ENCODE measurements at regions not wholly inside any gene's neighbourhood (a gene's known extent, or its start where the extent isn't known, plus 50 kb on each side); places are given as distances from the start of the nearest gene placed in this dataset.
A peak's percentile ranks its signal among the peaks of the same experiment; 100 is the strongest.
"Not testable (repeated sequence)": the region's sequence is repeated elsewhere in the genome, so short reads cannot be mapped to it uniquely, and the experiment has no call there.

DNA sequence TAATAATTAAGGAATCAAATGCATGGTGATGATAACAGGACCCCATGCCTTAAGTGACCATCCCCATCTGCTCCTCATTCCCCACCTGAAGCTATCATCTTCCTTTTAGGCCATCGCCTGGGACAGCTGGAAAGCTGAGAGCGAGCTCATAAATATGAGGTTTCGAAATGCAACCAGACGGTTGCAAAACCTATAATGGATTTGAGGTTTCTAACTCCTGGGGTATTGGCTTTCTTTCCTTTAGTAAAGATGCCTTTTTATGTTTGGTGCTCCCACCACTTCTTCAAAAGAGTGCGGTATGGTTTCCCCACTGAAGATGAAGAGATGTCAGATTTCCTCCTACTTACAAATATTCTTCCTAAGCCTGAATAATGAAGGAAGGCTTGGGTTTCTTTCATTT is 1589.5 kb upstream of the PIK3C3 start:
- DNase-seq (ENCODE audit: low spot score) = no peak

DNA sequence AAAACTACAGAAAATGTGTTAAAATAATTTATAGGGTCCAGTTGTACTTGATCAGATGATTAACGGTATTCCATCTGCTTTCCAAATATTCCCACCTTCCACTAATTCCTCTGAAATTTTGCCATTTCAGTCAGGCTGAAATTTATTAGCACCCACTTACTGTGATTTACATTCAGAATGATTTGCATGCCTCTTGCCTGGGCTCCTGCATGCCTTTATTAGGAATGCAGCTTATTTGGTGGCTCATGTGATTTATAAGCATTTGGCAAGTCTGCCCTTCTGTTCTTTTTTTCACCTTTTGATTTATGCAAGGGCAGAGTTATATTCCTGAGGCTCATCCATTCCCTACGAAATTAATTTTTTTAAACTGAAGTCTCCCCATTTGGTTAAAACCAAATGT is 1594.5 kb upstream of the PIK3C3 start:
- DNase-seq (ENCODE audit: low spot score) = no peak

DNA sequence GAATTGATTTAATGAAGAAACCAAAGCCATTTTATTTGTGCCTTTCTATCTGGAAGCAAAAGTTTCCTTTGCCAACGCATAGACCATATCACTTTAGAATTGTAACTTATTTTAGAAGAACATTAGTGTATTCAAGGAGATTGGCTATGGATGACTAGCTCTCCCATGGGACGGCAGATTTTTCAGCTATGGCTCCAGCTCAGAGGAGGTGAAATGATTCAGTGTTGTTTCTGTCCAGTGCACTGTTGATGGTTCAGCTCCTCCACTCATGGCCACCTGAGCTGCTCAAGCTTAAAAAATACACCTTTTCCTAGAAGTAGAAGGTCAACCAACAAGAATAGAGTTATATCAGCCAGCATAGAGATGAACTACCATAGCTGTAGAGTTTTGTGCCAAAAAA is 1597.5 kb upstream of the PIK3C3 start:
- no peak for DNase-seq (ENCODE audit: low spot score)

DNA sequence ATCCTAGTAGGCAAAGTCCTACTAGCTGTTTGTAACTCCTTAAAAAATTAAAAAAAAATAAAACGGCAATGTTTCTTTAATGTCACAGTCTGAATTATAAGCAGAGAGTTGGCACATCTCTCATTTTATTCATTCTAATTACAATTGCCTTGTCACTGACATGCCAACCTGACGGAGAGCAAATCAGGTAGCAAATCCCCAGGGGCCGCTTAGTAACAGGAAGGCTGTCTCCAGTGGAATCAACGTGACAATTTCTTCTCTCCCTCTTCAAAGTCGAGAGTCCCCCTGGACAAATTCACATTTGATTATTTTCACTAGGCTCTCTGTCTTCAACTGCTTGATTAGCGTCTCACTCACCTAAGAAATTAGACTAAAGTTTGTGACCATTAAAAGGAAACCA is 1598.9 kb upstream of the PIK3C3 start:
- DNase-seq (ENCODE audit: low spot score) = no peak

DNA sequence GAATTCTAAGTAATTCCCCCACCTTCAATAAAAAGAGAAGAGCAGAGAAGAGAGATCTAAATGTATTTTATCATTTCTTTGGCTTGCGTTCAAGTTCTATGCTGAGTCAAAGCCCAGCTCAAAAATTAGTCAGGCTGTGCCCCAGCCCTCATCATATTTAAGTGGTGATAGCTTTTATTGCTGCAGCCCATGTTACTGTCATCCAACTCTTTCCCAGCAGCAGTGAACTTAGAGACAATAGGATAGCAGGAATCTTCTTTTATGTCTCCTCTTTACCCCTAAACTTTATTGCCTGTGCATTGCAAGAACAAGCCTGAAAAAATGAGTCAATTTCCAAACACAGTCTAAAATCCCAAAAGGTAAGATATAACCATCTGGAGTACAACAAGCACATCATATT is 1599.3 kb upstream of the PIK3C3 start:
- DNase-seq (ENCODE audit: low spot score) = no peak

DNA sequence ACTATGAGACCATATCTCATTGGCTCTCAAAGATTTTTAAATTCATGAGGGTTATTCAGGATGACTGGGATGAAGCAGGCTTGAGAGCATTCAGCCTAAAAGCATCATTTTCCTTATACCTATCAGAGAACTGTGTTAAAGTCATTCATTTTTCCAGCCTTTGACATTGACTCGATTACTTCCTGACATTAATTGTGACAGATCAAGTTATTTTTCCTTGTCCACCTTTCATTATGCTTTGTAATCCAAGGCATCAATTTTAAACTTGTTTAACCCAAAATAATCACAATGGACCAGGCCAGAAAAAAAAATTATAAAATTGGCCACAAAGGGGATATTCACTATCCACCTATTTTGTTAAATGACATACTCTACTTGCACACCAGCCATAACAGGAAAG is 1606.8 kb upstream of the PIK3C3 start:
- DNase-seq (ENCODE audit: low spot score) = no peak

DNA sequence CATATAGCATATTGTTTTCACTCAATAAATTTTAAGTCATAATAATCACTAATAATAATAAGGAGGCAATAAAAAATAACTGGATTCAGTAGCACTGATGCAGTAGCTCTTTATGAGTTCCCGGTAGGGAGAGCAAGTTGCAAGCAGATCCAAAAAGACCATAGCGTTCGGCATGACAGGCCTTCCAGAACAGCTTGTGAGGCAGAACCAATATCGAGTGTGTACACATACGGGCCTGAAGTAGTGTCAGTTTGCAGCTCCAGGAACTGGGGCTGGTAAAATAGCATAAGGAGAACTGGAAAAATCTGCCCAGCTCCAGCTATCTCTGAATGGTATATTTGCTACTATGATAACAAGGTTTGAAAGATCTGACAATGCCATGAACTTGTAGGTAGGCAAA is 1607.8 kb upstream of the PIK3C3 start:
- DNase-seq (ENCODE audit: low spot score) = no peak

DNA sequence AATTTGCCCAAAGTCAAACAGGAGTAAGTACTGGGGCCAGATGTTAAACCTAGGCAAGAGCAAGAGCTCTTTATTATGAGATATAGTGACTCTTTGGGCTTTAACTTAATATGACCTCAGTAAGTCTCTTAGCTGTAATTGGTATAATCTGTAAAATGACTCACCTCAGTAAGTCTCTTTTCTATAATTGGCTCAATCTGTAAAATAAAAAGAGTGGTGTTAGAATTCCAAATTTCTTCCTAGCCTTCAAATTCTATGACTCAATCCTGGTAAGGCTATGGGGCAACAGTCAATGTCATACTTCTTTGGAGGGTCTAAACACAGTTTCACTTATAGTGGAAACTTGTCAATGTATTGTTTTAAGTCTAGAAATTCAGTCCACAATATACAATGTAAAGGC is 1608.9 kb upstream of the PIK3C3 start:
- DNase-seq (ENCODE audit: low spot score) = no peak

DNA sequence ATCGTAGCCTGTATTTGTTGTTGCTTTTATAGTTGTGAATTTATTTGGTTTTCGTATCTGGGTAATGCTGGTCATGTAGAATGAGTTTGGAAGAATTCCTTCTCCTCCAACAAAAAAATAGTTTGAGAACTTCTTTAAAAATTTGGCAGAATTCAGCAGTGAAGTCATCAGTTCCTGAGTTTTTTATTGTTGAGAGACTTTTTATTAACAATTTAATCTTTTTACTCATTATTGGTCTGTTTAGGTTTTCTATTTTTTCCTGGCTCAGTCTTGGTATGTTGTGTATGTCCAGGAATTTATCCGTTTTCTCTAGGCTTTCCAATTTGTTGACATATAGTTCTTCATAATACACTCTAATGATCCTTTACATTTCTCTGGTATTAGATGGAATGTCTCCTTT is 1613.3 kb upstream of the PIK3C3 start:
- DNase-seq (ENCODE audit: low spot score) = no peak

DNA sequence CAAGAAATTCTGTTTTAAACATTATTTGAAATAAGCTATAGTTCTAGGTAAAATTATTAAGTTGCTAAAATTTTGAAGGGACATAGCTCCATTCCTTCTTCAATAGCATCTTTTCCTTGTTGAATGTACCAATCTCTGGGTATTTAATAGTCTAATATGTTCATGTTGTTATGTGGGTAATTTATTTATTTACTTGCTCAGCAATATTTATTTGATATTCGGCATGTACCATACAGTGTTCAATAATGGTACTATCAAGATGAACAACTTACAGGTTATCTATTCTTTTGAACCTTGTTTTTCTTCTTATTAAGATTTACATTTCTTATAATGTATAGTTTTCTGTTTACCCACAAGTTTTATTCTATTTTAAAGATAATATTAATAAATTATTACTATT is 1616.8 kb upstream of the PIK3C3 start:
- no peak for DNase-seq (ENCODE audit: low spot score)

DNA sequence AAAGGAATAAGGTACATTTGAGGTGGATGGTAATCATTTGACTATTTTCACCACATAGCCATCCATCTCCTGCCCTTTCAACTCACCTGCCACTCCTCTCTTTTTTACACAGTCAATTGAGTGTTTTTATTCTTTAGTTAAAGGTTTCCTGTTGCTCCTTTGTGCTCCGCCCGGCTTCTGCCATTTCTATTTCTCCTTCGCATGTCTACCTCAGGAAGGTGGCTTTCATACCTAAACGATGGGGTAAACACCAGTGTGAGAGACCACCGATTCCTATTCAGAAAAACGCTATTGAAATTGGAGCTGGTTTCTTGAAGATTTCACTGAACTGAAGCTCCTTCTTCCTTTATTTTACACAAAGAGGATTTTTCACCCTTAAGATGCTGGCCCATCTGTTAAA is 1628.0 kb upstream of the PIK3C3 start:
- no peak for DNase-seq (ENCODE audit: low spot score)

DNA sequence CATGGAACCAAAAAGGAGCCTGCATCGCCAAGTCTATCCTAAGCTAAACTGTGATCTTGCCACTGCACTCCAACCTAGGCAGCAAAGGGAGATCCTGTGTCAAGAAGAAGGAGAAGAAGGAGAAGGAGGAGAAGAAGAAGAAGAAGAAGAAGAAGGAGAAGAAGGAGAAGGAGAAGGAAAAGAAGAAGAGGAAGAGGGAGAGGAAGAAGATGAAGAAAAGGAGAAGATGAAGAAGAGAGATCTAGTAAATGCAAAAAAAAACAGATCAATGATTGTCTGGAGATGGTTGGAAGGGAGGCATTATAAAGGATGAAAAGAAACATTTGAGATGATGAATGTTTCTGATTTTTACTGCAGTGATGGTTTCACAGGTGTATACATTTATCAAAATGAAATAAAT is 1629.0 kb upstream of the PIK3C3 start:
- no peak for DNase-seq (ENCODE audit: low spot score)

DNA sequence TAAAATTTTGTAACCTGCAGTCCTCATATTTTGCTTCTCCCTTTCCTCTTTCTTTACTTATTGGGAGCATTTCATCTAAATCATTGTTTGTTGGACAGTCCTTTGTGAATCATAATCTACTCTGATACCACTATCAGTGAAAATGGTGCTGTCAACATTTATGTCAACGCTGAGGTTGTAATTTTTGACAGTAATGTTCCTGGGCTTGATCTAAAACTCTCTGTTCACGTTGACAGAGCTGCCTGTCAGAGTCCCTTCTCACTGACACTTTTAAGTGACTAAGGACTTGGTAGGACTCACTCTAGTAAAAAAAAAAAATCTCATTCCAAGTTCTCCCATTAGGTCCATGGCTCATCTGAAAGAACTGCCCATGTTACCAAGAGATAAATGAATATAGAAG is 1640.8 kb upstream of the PIK3C3 start:
- no peak for DNase-seq (ENCODE audit: low spot score)

DNA sequence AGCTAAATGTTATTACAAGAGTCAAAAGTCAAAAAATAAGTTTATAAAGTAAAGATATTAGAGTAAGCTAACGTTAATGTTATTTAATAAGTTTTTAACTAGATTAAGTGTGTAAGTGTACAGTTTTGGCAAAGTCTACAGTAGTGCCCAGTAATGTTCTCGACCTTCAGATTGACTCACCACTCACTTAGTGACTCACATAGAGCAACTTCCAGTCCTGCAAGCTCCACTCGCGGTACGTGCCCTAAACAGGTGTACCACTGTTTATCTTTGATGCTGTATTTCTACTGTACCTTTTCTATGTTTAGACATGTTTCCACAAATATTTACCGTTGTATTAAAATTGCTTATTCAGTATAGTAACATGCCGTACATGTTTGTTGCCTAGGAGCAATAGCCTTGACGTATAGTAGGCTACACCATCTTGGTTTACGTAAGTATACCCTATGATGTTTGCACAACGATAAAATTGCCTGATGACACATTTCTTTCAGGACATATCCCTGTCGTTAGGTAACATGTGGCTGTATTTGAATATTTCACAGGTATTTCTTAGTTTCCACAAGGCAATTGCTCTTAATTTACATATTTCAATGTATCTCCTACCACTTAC is 1641.9 kb upstream of the PIK3C3 start:
- DNase-seq (ENCODE audit: low spot score) = peak; percentile 20

DNA sequence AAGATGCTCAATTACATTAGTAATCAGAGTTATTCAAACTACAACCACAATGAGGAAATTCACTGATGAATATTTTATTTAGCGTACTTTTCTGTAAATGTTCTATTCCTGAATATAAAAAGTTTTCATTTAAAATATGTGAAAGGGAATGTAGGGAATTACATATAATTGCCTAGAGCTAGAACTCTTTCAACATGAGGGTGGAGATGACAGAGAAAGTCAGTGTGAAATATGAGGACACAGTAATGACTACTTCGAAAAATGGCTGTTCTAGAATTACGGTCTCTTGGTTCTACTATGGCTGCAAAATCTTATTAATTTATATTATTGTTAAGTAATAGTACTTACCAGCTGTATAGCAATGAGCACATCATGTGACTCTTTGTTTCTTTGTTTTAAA is 1647.4 kb upstream of the PIK3C3 start:
- DNase-seq (ENCODE audit: low spot score) = no peak

DNA sequence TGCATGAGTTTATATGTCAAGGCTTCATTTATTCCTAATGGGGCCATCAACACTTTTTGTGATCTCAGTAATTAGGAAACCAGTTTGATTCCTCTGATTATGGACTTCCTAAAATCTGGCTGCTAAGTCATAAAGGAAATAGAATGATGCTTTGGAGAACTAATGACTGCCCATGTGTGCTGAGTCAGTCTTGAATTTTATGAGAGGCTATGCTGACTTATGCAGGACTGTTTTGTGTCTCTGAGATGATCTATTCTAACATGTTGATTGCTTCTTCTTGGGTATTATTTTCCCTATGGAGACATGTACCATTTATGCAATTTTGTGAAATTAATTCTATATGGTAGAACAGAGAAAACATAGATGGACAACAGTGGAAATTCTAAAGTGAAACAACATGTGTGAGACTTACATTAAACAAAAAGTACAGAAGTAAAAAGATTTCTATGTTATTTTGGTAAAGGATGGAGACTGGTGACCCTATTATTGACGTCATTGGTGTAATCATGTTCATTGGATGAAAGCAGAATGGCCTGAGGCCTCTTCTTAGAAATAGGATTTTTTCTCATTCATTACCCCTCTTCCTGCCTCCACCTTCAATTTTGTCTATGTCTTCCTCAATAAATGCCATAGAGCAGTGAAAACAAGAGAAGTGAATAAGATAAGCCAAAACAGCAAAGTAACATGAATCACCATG is 1658.2 kb upstream of the PIK3C3 start:
- no peak for DNase-seq (ENCODE audit: low spot score)

DNA sequence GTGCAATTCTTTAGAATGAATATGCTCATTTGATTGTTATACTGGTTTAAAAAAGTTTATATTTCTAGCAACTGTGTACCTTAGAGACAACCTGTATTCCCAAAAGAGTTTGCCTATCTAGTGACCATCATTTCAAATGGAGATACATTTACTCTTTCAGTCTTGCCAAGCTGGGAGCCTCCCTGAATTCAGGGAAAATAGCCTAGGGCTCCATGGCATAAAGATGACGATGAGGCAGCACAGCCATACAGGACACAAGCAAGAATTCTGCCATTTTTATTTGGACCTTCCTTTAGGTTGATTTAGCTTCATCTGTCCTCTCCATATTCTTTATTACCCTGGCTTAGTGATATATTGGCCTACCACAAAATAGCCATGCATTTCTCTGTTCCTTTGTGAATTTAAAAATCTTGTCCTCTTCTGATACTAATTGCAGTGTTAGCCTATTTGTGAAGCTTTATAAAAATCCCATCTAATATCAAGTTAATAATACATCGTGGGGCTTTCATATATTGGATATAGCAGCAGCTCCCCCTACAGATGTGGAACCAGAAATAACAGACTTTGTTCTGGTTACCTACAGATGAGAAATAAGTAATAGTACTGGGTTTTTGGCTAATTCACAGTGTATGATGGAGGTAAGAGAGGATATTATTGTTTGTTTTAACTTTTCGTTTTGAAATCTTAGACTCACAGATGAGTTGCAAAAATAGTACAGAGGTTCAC is 1661.9 kb upstream of the PIK3C3 start:
- peak; percentile 5 for DNase-seq (ENCODE audit: low spot score)

DNA sequence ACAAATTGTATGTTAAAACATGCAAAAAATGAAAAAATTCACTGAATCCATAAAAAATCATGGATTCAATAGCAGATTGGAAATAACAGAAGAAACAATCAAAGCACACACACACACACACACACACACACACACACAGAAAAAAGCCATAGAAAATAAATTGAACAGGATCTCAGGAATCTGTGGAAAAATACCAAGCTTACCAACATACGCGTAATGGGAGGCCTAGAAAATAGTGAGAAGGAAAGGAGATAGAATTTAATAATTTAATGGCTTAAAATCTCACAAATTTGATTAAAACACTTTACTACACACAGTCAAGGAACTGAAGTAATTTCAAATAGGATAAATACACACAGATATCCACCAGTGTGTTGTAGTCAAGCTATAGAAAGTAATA is 1671.5 kb upstream of the PIK3C3 start:
- no peak for DNase-seq (ENCODE audit: low spot score)

DNA sequence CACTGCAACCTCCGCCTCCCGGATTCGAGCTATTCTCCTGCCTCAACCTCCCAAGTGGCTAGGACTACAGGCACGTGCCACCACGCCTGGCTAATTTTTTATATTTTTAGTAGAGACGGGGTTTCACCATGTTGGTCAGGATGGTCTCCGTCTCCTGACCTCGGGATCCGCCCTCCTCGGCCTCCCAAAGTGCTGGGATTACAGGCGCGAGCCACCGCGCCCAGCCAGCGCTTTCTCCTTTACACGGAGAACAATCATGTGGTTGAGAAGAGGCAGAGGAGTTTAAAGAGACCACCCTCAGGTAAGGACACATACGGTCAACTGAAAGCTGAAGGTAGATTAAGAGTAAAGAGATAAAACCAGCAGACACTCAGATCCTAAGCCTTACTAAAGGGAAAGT is 1673.7 kb upstream of the PIK3C3 start:
- not testable (repeated sequence) for DNase-seq (ENCODE audit: low spot score)

DNA sequence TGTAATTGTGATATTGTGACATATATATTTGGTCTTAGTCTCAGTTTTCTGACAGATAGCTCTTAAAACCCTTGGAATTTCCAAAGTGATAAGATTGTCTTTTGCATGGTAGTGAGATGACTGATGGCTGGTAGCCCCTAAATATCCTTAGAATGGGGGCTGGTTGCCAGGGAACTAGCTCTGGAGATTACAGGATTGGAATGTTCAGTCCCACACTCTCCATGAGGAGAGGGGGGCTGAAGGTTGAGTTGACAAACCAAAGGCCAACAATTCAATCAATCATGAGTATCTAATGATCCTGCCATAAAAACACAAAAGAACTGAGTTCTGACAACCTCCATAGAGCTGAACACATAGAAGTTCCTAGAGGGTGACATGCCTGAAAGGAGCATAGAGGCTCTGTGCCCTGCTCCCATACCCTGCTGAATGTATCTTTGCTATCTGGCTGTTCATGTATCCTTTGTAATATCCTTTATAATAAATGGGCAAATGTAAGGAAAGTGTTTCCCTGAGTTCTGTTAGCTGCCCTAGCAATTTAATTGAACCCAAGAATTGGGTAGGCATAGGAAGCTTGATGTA is 1680.3 kb upstream of the PIK3C3 start:
- no peak for DNase-seq (ENCODE audit: low spot score)

DNA sequence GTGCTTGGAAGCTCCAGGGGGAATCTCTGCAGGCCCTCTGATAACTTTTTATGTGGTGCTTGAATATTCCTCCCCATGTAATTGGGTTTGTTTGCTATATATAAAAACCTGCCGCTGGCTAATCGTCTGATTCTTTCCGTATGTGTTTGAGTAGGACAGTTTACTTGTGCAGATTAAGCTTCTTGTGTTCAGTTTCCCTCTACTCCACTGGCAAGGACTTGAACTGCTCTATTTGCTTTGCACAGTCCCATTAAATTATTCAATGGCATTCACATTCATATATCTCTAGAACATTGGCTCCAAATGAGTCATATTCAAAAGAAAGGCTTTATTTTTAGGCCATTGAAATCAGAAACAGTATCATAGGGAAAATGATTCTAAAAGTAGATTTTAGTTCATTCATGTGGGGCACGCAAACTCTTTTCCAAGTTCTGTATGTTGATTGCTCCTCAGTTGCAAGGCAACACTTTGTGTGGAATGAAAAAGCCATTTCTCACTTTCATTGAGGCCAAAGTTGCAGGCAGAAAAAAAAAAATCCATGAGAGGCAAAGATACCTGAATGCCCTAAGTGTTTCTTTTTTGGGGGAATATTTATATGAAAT is 1682.3 kb upstream of the PIK3C3 start:
- DNase-seq (ENCODE audit: low spot score) = no peak

DNA sequence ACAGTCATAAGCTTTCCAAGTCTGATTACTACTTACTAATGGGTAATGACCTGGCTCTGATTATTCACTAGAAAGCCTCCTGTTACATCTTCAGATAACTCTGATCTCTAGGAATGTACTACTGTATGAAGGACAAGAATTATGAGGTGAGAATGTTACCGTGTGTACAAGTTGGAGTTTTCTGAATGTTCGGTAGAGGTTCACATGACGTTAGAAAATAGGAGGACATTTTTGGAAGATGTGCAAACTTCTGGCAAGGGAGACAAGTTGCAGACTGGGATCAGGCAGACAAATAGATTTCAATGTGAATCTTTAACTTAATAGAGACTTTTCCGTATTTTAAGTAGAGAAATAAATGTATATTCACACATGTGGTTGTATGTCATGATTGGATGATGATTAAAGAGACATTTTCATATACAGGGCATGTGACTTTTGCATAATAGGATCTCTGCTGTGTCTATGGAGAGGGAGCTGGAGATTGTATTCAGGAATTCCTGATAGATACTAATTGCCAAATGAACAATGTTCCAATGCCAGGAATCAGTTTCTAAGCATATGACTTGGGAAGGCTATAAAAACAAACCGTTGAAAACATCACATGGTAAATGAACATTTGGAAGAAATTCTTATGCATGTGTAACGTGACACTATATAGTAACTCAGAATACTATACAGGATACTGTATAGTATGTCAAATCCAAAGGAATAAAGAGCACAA is 1695.8 kb upstream of the PIK3C3 start:
- DNase-seq (ENCODE audit: low spot score) = no peak

All from H4 (cell line).